ENCODE measurements at regions not wholly inside any gene's neighbourhood (a gene's known extent, or its start where the extent isn't known, plus 50 kb on each side); places are given as distances from the start of the nearest gene placed in this dataset.
A peak's percentile ranks its signal among the peaks of the same experiment; 100 is the strongest.
"Not testable (repeated sequence)": the region's sequence is repeated elsewhere in the genome, so short reads cannot be mapped to it uniquely, and the experiment has no call there.

GRCh38 chr2:67614454-67614853, 217.3 kb downstream of the ETAA1 start:
- DNase-seq (ENCODE audit: insufficient read length, low spot score) (no peak), FAIRE-seq (no peak)

- DNase-seq (ENCODE audit: insufficient read length, low spot score) = peak; percentile 1
- FAIRE-seq = no peak
Measured at GRCh38 chr2:67616749-67617148, 219.6 kb downstream of the ETAA1 start.

GRCh38 chr2:67619204-67619603, 222.1 kb downstream of the ETAA1 start:
- DNase-seq (ENCODE audit: insufficient read length, low spot score) = no peak
- FAIRE-seq = no peak

- DNase-seq (ENCODE audit: insufficient read length, low spot score); FAIRE-seq: not testable (repeated sequence)
Measured at GRCh38 chr2:67623741-67624140, 226.6 kb downstream of the ETAA1 start.

GRCh38 chr2:67625178-67625577, 228.0 kb downstream of the ETAA1 start:
- FAIRE-seq = no peak
- DNase-seq (ENCODE audit: insufficient read length, low spot score) = no peak

GRCh38 chr2:67625690-67626475, 228.8 kb downstream of the ETAA1 start:
- DNase-seq (ENCODE audit: insufficient read length, low spot score) (no peak), FAIRE-seq (no peak)

GRCh38 chr2:67626656-67627055, 229.5 kb downstream of the ETAA1 start:
- no peak for DNase-seq (ENCODE audit: insufficient read length, low spot score)
- no peak for FAIRE-seq

- DNase-seq (ENCODE audit: insufficient read length, low spot score) (no peak), FAIRE-seq (no peak)
Measured at GRCh38 chr2:67627456-67628207, 230.5 kb downstream of the ETAA1 start.

- FAIRE-seq (no peak), DNase-seq (ENCODE audit: insufficient read length, low spot score) (no peak)
Measured at GRCh38 chr2:67628892-67629291, 231.8 kb downstream of the ETAA1 start.

- no peak for FAIRE-seq
Measured at GRCh38 chr2:67631483-67631882, 234.3 kb downstream of the ETAA1 start.

GRCh38 chr2:67633212-67633856, 236.2 kb downstream of the ETAA1 start:
- no peak for DNase-seq (ENCODE audit: insufficient read length, low spot score)
- no peak for FAIRE-seq

More at GRCh38 chr2:67631483-67631882, 234.3 kb downstream of the ETAA1 start:
- DNase-seq (ENCODE audit: insufficient read length, low spot score) = no peak

- FAIRE-seq = no peak
- DNase-seq (ENCODE audit: insufficient read length, low spot score) = no peak
Measured at GRCh38 chr2:67638146-67638545, 241.0 kb downstream of the ETAA1 start.

GRCh38 chr2:67641312-67642045, 244.3 kb downstream of the ETAA1 start:
- no peak for FAIRE-seq
- no peak for DNase-seq (ENCODE audit: insufficient read length, low spot score)

GRCh38 chr2:67642046-67642382, 244.9 kb downstream of the ETAA1 start:
- DNase-seq (ENCODE audit: insufficient read length, low spot score) = no peak
- no peak for FAIRE-seq

GRCh38 chr2:67642961-67643360, 245.8 kb downstream of the ETAA1 start:
- FAIRE-seq (no peak), DNase-seq (ENCODE audit: insufficient read length, low spot score) (no peak)

GRCh38 chr2:67645280-67646138, 248.4 kb downstream of the ETAA1 start:
- DNase-seq (ENCODE audit: insufficient read length, low spot score) = no peak
- no peak for FAIRE-seq

- DNase-seq (ENCODE audit: insufficient read length, low spot score) (no peak), FAIRE-seq (no peak)
Measured at GRCh38 chr2:67646714-67647333, 249.7 kb downstream of the ETAA1 start.

- FAIRE-seq = no peak
- no peak for DNase-seq (ENCODE audit: insufficient read length, low spot score)
Measured at GRCh38 chr2:67649331-67650261, 252.5 kb downstream of the ETAA1 start.
